OCI-LY1 (cell line): ENCODE measurements at regions not wholly inside any gene's neighbourhood (a gene's known extent, or its start where the extent isn't known, plus 50 kb on each side); places are given as distances from the start of the nearest gene placed in this dataset.

Experiments
- H2AFZ ChIP-seq: fragments of 200-600 bp; sonication (generic), shearing (Covaris generic); 2 replicates; pipeline ENCODE4 v1.6.0; 2014; ENCODE audit warnings: antibody characterized with exemption, mild to moderate bottlenecking, low read length
- H3F3A ChIP-seq: fragments of 200-600 bp; sonication (generic), shearing (Covaris generic); 2 replicates; pipeline ENCODE4 v1.6.0; 2014; ENCODE audit warnings: mild to moderate bottlenecking, antibody characterized with exemption, low read length, moderate library complexity; ENCODE audit not compliant: insufficient read depth
- H3K27ac ChIP-seq: fragments of 200-600 bp; sonication (generic); 2 replicates; pipeline ENCODE4 v1.5.1; 2014; ENCODE audit warnings: low read length, mixed run types, mild to moderate bottlenecking, low read depth; ENCODE audit not compliant: poor library complexity, severe bottlenecking
- H3K27me3 ChIP-seq: fragments of 200-600 bp; sonication (generic); 2 replicates; pipeline ENCODE4 v1.6.0; 2014; ENCODE audit warnings: antibody characterized with exemption, mild to moderate bottlenecking, low read length, moderate library complexity; ENCODE audit not compliant: insufficient read depth
- H3K36me3 ChIP-seq: fragments of 200-600 bp; sonication (generic); 2 replicates; pipeline ENCODE4 v1.6.1; 2014; ENCODE audit warnings: mild to moderate bottlenecking, antibody characterized with exemption, low read length, moderate library complexity, mixed read lengths; ENCODE audit not compliant: insufficient read depth
- H3K4me1 ChIP-seq: fragments of 200-600 bp; sonication (generic); 2 replicates; pipeline ENCODE4 v1.5.1; 2014; ENCODE audit warnings: mild to moderate bottlenecking, low read length, moderate library complexity; ENCODE audit not compliant: insufficient read depth, severe bottlenecking
- H3K4me2 ChIP-seq: fragments of 200-600 bp; sonication (generic), shearing (Covaris generic); 2 replicates; pipeline ENCODE4 v1.6.1; 2014; ENCODE audit warnings: low read length
- H3K4me3 ChIP-seq: fragments of 200-600 bp; sonication (generic); 2 replicates; pipeline ENCODE4 v1.5.1; 2014; ENCODE audit warnings: low read length, low read depth, mild to moderate bottlenecking, mixed read lengths; ENCODE audit not compliant: poor library complexity, severe bottlenecking
- H3K79me2 ChIP-seq: fragments of 200-600 bp; shearing (Covaris generic); 2 replicates; pipeline ENCODE4 v1.6.1; 2016; ENCODE audit warnings: mixed run types, low read length, mixed read lengths; ENCODE audit not compliant: insufficient read depth
- H3K9ac ChIP-seq: fragments of 200-600 bp; sonication (generic), shearing (Covaris generic); 2 replicates; pipeline ENCODE4 v1.6.1; 2014; ENCODE audit warnings: mild to moderate bottlenecking, low read length, mixed read lengths
- H3K9me2 ChIP-seq: fragments of 200-600 bp; sonication (generic), shearing (Covaris generic); 2 replicates; pipeline ENCODE4 v1.6.1; 2014; ENCODE audit warnings: low read depth, mild to moderate bottlenecking, low read length, mixed read lengths
- H3K9me3 ChIP-seq: fragments of 200-600 bp; shearing (Covaris generic); 2 replicates; pipeline ENCODE4 v1.6.1; 2014; ENCODE audit warnings: low read length, mixed read lengths
- H4K20me1 ChIP-seq: fragments of 200-600 bp; sonication (generic), shearing (Covaris generic); 2 replicates; pipeline ENCODE4 v1.6.0; 2016; ENCODE audit warnings: mild to moderate bottlenecking, low read length; ENCODE audit not compliant: insufficient read depth
- CTCF ChIP-seq: fragments of 200-600 bp; sonication (generic), shearing (Covaris generic); IDR thresholded peaks from 2 replicates; pipeline ENCODE4 v1.5.1; 2017; ENCODE audit warnings: mild to moderate bottlenecking, antibody characterized with exemption, low read length, moderate library complexity, mixed read lengths
- EZH2 ChIP-seq: fragments of 200-600 bp; sonication (generic), shearing (Covaris generic); IDR thresholded peaks from 2 replicates; pipeline ENCODE4 v1.8.0; 2017; ENCODE audit warnings: borderline replicate concordance, mixed run types, mild to moderate bottlenecking, antibody characterized with exemption, low read length, moderate library complexity, mixed read lengths

DNA sequence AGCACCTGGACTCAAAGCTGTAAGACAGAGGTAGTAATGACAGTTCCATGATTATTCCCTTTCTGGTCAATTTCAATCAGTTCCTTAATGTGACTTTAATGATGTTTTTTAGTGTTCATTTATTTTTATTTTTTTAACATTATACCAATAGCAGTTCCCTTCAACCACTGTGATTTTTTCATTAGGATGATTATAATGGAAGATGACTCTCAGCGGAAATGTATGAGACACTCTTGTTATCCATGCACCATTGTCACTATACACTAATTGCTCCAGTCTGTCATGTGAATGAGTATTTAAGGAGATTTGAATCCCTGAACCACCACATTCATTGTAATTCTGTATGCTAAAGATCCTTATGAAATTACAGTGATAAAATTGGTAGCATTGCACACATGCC lies 2102.3 kb upstream of the AGA start:
- Histone ChIP-seq H3K27me3 (no peaks in the 10 kb centered on the region), H3K27ac (no peak overlapping the region), H2AFZ (no peak overlapping the region), H3K4me3 (no peak overlapping the region), H3K9ac (no peak overlapping the region), H3K4me2 (no peak overlapping the region), H3K36me3 (no peaks in the 10 kb centered on the region), H3F3A (no peaks in the 10 kb centered on the region), H3K4me1 (no peaks in the 10 kb centered on the region), H3K9me3 (no peaks in the 10 kb centered on the region), H4K20me1 (no peaks in the 10 kb centered on the region), H3K9me2 (no peaks in the 10 kb centered on the region), H3K79me2 (no peaks in the 10 kb centered on the region)
- TF ChIP-seq CTCF = no peak

DNA sequence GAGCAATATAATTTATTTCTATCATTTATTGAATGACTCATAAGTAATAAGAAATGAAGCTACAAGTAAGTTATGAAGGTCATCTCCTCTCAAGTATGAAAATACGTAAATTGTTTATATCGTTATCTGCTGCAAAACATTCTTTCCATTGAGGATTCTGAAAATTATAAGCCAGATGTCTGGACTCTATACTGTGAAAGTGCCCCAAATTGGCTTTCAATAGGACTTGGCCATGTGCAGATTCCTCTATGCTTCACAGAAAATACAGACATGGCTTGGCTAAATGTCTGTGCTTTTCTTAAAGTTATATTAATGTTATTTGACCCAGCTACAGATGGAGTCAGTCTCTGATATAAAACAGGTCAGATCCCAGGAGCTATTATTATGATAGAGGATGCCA lies 2109.9 kb upstream of the AGA start:
- no peaks in the 10 kb centered on the region for H4K20me1 ChIP-seq

DNA sequence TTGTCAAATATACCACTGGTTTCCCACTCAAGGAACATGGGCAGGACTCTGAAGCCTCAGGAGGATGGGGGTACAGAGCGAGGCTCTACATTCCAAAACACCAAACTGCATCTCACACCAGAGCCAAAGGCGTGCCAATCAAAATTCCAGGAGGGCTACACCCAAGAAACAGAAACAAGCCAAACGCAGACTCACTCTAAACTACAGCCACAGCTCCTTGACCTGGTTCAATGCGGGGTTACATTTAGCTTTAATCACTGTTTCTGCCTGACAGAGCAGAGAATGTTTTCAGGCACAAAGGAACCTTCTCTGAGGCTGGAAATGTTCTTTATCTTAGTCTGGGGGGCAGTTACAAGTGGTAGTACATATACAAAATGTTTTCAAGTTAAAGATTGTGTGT lies 2121.5 kb upstream of the AGA start:
- H3F3A ChIP-seq = no peaks in the 10 kb centered on the region
- H3K27ac ChIP-seq = no peak overlapping the region
- H4K20me1 ChIP-seq = no peaks in the 10 kb centered on the region
- H3K79me2 ChIP-seq = no peaks in the 10 kb centered on the region
- H3K27me3 ChIP-seq = no peaks in the 10 kb centered on the region
- no peaks in the 10 kb centered on the region for H3K4me1 ChIP-seq
- H3K36me3 ChIP-seq = no peaks in the 10 kb centered on the region
- no peak overlapping the region for H3K4me3 ChIP-seq
- H3K4me2 ChIP-seq = no peak overlapping the region
- H3K9me2 ChIP-seq = no peaks in the 10 kb centered on the region
- H2AFZ ChIP-seq = no peak overlapping the region
- no peak for TF ChIP-seq EZH2
- TF ChIP-seq CTCF = no peak
- H3K9ac ChIP-seq = no peak overlapping the region
- no peaks in the 10 kb centered on the region for H3K9me3 ChIP-seq

More for the DNA sequence above, 2109.9 kb upstream of the AGA start:
- Histone ChIP-seq H3K4me1 (no peaks in the 10 kb centered on the region), H3K9ac (no peak overlapping the region), H3K4me2 (no peak overlapping the region), H2AFZ (no peak overlapping the region), H3K9me2 (no peaks in the 10 kb centered on the region), H3K4me3 (no peak overlapping the region), H3F3A (no peaks in the 10 kb centered on the region), H3K9me3 (no peaks in the 10 kb centered on the region), H3K36me3 (no peaks in the 10 kb centered on the region), H3K27ac (no peak overlapping the region), H3K79me2 (no peaks in the 10 kb centered on the region), H3K27me3 (no peaks in the 10 kb centered on the region)
- no peak for TF ChIP-seq CTCF
- TF ChIP-seq EZH2 = no peak
